Suppressor macrophage treated with lipopolysaccharide for 1 hour (primary cell): ENCODE measurements at regions not wholly inside any gene's neighbourhood (a gene's known extent, or its start where the extent isn't known, plus 50 kb on each side); places are given as distances from the start of the nearest gene placed in this dataset.

Source experiments
- DNase-seq, 3 donors: peaks; one replicate each; pipeline ENCODE4 v3.0.0-alpha.2; 2020 to 2022

- DNase-seq, result peak; percentile 11 to 56 (median 30)
These were observed 90.6 kb downstream of the TNFSF13B start for GRCh38 chr13:108360139-108360538.

GRCh38 chr13:108361769-108362168, 92.3 kb downstream of the TNFSF13B start:
- DNase-seq, result no peak

- DNase-seq, result no peak
These were observed 94.1 kb downstream of the TNFSF13B start for GRCh38 chr13:108363666-108364065.

- DNase-seq, result peak in 1 of 3 donors; percentile 13
These were observed 95.7 kb downstream of the TNFSF13B start for GRCh38 chr13:108365255-108365654.

GRCh38 chr13:108368250-108368905, 98.9 kb downstream of the TNFSF13B start:
- DNase-seq, result peak; percentile 53 to 79 (median 70)

GRCh38 chr13:108369412-108369811, 99.9 kb downstream of the TNFSF13B start:
- DNase-seq, result no peak

- no peak for DNase-seq
These were observed 105.5 kb downstream of the TNFSF13B start for GRCh38 chr13:108375034-108375433.

GRCh38 chr13:108375772-108376171, 106.3 kb downstream of the TNFSF13B start:
- no peak for DNase-seq

GRCh38 chr13:108376308-108376707, 106.8 kb downstream of the TNFSF13B start:
- DNase-seq, result no peak

- DNase-seq, result no peak
These were observed 108.2 kb downstream of the TNFSF13B start for GRCh38 chr13:108377646-108378206.

- DNase-seq, result no peak
These were observed 114.1 kb downstream of the TNFSF13B start for GRCh38 chr13:108383667-108384066.

GRCh38 chr13:108387156-108387555, 117.6 kb downstream of the TNFSF13B start:
- DNase-seq, result no peak

- DNase-seq, result no peak
These were observed 133.3 kb downstream of the TNFSF13B start for GRCh38 chr13:108402850-108403249.

GRCh38 chr13:108407495-108407894, 138.0 kb downstream of the TNFSF13B start:
- no peak for DNase-seq

GRCh38 chr13:108408672-108409071, 139.2 kb downstream of the TNFSF13B start:
- DNase-seq, result no peak

- no peak for DNase-seq
These were observed 140.2 kb downstream of the TNFSF13B start for GRCh38 chr13:108409730-108410129.

GRCh38 chr13:108419768-108420167, 150.2 kb downstream of the TNFSF13B start:
- no peak for DNase-seq

- no peak for DNase-seq
These were observed 155.5 kb downstream of the TNFSF13B start for GRCh38 chr13:108425056-108425455.

- no peak for DNase-seq
These were observed 157.4 kb downstream of the TNFSF13B start for GRCh38 chr13:108426893-108427292.

- DNase-seq, result peak in 1 of 3 donors; percentile 3
These were observed 157.8 kb downstream of the TNFSF13B start for GRCh38 chr13:108427355-108427754.

- DNase-seq, result no peak
These were observed 159.2 kb downstream of the TNFSF13B start for GRCh38 chr13:108428691-108429090.

- peak; percentile 32 to 58 (median 44) for DNase-seq
These were observed 164.6 kb downstream of the TNFSF13B start for GRCh38 chr13:108433976-108434755.

- DNase-seq, result no peak
These were observed 166.1 kb downstream of the TNFSF13B start for GRCh38 chr13:108435393-108436149.
